CD1c-positive myeloid dendritic cell (primary cell): ENCODE measurements at regions not wholly inside any gene's neighbourhood (a gene's known extent, or its start where the extent isn't known, plus 50 kb on each side); places are given as distances from the start of the nearest gene placed in this dataset.

Source experiments
- DNase-seq: peaks from one replicate; pipeline ENCODE4 v3.0.0-alpha.2; 2016; ENCODE audit errors: extremely low spot score

DNA sequence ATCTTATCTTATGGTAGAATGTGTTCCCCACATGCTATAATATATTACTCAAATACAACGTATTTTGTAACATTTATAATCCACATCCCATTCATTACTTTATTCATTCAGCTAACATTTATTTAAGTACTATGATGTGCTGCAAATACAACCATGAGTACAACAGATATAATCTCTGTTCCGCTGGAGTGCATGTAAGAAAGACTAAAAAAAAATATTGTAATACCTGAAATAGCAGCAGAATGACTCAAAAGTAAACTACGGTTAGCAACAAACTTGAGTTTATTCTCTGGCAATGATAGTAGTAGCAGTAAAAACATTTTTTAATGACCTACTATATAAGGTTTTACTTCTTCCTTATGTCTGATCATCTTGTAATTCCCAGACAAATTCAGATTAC lies 1776.3 kb downstream of the STIM2 start:
- no peak for DNase-seq

DNA sequence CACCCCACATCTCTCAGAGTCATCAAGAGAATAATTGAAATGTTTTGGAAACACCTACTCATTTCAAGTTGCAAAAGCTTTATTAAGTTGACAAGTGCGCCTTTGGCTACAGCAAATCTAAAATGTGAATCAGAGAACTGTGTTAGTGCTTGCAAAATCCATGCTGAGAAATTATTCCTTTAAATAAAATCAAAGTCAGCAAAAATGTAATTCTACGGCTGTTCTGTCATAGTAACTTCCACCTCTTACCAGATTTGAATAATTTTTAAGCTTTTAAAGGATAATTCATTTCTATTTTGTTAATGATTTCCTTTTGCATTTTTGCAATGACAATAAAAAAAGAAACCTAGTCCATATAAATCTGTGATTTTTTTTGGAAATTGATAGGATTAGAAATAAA lies 1779.1 kb downstream of the STIM2 start:
- no peak for DNase-seq

DNA sequence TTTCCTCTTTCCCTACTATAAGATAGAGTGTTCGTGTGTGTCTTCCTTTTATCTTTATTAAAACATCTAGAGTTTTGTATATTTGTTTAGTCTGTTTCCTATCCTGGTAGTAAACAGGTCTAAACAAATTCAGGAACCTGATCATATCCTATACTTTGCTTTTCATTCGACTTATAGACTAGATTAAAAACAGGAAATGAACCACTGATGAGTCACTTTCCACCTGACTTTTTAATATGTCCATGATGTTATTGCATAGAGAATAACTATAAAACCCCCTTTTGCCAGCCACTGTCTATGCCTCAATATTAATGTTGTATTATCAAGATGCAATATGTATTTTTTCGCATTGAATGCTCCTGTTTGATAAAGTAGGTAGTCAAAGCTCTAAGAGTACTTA lies 1794.0 kb downstream of the STIM2 start:
- DNase-seq: no peak

DNA sequence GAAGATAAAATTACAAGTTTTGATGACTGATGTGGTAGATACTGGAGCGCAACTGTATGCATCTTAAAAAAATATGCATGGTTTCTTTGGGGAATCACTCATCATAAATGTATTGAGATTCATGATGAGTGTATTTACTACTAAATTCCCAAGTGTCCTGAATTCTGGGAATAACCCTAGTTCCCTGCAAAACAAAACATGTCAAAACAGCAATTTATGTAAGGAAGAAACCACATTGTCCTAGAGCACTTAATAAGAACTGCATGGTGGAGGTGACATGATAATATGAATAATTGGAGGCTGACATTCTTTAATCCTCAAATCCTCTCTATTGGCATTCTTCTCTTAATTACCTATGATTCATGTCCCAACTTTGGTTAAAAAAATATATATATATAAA lies 1804.7 kb downstream of the STIM2 start:
- no peak for DNase-seq

DNA sequence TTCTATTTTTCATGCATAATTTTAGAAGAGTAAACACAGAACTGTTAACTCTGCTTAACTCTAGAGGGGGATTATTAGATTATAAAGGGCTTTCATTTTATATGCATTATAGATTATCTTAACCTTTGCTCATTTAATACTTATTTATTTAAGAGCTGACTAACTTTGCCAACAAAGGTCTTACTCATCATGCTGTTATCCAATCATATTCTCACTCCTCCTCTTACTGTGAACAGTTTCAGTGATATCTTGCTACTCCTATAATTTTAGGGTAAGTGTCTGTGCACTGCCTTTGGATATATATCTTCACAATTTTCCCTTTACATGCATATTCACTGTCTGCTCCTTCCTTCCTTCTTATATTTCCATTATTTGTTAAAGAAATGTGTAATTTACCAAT lies 1814.9 kb downstream of the STIM2 start:
- DNase-seq: no peak

DNA sequence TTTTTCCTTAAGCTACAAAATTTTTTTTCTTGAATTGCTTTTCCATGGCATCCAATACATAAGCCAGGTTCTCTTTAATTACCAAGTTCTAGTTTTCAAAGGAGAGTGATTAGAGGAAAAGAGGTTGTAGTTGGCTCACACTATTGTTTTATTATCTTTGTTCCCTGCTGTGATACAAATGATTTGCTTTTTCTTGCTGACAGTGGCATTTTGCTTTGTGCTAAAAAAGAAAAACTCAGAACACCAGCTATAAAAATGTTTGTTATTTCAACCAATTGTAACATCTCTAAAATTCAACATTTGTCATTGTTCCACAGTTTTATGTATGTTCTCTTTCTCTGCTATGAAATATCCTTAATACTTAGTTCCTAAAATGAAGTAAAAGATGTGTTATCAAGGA lies 1817.2 kb downstream of the STIM2 start:
- no peak for DNase-seq

DNA sequence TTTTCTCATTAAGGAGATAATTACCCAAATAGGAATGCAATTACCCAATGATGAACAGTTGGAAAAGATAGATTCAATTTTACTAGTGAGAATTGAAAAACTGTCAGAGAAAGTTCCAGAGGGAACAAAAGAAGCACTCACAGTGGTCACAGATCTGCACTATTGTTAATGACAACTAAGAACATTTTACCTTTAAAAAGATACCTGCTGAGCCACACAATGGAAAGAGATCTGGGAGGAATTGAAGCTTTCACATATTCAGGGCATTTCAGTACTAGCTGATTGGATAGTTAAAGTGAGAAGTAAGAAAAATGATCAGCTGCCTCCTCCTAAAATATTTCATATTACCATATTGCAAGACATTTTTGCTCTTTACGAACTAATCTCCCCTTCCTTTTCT lies 1822.2 kb downstream of the STIM2 start:
- DNase-seq: no peak

DNA sequence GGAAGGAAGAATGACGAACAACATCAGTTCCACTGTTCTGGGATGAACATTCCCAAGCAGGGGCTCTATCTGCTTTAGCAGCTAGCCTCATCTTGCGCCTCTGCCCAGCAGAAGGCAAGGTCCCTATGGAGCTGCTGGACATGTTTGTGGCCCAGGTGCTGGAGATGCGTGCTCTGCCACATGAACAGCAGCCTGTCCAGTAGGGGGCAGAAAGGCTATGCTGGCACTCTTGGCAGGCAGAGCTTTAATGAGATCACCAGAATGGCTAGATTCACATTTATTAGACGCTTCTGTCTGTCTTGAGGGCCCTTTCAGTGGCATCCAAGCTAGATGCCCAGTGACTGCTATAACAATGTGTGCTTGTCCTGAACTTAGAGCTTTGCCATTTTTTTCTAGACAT lies 1826.0 kb downstream of the STIM2 start:
- DNase-seq: no peak

DNA sequence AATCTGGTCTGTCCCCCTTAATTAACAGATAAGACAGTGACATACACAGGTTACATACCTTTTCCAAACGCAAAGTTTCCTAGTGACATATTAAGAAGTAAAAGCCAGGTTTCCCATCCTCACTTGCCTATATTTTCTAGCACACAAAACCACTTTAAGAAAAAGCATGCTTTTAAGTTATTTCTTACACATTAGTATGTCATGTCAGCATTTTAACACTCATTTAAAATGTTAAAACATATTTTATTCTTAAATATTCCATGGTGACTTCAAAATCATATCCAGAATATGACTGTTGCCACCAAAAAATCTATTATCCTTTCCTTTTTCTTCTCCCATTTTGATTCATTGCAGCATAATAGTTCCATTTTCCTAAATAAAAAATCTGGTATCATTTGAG lies 1830.2 kb downstream of the STIM2 start:
- DNase-seq: no peak

DNA sequence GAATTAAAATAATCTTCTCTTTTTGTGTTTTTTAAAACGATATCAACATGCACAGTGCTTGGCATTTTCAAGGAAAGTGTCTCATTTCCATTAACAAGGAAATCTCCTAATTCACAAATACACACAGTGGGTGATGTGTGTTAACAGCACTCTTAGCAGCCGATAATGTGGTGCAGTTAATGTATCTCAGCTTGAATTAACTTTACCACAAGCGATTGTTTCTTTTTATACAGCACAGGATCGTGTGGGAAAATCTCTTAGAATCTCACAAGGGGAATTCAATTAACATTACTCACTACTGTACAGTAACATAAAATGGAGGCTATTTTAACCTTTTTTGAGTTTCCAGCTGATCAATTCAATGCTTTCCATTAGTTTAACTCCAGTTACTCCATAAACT lies 1841.9 kb downstream of the STIM2 start:
- no peak for DNase-seq

DNA sequence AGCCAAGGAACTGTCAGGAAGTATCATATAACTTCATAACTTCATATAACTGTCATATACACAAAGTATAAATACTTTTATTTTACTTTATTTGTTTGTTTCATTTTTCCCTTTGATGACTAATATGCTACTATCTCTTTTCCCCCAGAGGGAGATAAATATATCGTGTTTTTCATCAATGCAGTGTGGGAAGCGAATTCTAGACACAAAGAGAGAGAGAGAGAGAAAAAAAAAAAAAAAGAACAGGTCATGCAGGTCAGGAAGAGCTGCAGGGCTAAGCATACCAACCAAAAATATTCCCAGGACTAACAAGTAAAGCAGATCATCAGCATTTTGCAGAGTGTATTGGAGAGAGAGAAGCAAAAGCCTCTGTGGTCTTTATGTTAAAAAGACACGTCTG lies 1849.2 kb downstream of the STIM2 start:
- DNase-seq: no peak

DNA sequence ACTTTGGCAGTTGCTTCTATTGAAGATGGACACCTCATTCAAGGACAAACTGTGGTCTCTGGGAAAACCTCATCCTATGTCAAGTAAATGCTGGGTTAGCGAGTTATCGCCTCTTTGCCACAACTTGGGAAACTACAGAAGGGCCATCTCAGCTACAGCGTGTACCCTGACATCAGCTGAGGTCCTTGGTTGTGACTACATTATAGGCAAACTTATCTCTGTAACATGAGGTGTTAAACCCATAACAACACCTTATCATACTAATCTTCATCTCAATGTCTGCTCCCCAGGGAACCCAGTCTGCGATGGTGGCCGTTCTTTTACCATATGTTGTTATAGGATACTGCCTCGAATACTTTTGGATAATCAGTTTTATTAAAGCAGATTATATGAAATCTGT lies 1862.7 kb downstream of the STIM2 start:
- DNase-seq: no peak

DNA sequence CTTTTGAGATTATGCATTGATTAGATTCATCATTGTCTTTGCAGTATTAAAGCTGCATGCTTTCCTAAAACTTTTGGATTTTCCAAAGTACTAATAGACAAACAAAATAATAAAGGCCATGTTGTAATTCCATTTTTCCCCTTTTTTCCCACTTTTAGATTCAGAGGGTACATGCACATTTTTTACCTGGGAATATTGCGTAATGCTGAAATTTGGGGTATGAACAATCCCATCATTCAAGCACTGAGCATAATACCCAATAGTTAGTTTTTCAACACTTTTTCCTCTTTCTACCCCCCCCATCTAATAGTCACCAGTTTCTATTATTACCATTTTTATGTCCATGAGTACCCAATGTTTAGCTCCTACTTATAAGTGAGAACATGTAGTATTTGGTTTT lies 1863.6 kb downstream of the STIM2 start:
- DNase-seq: no peak

DNA sequence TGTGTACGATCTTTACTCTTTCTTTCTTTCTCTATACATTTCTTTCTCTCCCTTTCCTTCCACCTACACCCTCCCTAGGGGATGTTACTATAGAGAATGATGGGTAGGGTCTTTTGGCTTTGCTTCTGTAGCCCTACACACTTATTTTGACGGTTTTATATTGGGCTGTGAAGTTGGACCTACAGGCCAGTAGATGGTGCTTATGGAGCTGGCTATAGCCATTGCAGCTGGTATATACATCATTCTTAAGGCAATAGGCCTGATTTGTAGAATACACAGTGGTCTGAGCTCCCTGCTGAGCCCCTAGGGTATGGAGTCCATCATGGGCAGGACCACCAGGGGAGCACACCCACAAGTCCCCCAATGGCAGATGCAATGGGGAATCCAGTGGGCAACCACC lies 1869.7 kb downstream of the STIM2 start:
- DNase-seq: no peak

DNA sequence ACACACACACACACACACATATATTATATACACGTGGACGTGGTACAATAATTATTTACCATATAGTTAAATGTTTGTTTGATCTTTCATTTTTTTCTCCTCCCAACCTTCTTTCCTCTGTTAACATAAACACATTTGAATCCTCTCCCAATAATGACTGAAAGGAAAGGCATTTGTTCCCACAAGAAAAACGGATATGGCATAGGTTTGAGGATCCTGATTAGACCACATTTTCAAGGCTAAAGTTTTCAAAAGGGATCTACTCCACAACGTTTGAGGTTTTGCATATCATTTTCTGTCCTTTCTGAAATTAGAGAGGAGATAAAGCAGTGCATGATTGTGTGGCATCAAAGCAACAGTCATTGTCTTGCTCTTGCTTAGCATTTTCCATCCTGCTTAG lies 1883.4 kb downstream of the STIM2 start:
- DNase-seq: no peak

DNA sequence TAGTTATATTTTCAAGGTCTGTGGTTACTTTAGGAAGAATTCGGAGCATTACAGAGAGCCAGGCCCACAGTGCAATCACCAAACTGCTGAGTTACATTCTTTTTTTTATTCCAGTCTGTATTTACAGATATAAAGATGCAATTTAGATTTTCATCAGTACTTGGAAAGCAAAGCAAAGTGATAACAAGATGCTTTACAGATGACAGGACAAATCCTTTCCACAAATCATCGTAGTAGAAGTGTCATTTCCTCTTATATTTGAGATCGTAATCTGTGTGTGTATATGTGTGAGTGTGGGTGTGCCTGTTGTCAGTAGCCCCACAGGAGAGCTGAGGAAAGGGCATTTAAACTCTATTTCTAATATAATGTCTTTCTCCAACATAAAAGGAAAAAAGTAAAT lies 1893.7 kb downstream of the STIM2 start:
- DNase-seq: no peak

DNA sequence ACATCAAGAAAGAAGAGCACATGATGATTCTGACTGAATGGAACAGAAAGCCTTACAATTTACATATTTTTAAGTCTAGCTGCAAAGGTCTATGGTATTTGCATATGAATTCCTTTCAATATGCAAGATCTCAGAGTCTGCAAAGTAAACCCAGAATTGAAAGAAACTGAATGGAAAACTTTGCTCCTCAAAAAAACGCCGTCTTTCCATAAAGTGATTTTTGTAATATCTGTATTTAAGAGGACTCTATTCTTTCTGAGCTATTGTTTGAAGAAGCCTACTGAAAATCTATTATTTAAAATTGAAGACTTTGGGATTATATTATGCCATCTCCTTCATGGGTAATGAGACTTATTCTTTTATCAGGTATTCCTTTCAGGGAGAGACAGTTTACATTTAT lies 1894.4 kb downstream of the STIM2 start:
- DNase-seq: no peak

DNA sequence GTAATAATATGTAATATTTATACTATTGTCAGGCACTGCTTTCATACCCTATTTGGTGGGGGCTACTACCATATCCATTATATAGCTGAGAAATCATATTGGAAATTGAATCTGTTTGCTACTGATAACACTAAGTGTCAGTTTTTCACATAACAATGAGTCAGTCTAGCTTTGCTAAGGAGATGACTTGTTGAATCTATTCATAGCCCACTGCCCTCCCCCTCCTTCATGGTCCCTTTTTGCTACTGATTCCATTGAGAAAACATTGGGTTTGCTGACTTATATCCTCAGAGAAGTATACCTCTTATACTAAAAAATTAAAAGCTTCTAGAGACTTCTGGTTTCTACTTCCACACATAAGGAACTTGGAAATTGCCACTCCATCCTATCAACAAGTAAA lies 1898.4 kb downstream of the STIM2 start:
- DNase-seq: no peak

DNA sequence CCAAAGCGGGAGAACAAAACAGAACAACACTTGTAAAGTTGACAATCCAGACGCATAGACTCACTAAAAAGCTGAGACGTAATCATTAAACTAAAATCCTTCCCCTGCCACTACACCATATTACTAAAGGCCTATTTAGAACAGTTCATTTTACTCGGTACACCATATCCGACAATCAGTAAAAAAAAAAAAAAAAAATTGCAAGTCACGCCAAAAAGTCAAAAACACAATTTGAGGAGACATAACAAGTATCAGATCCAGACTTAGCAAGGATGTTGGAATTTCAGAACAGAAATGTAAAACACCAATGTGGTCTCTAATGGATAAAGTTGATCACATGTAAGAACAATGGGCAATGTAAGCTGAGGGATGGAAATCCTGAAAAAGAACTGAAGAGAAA lies 1899.4 kb downstream of the STIM2 start:
- DNase-seq: no peak

DNA sequence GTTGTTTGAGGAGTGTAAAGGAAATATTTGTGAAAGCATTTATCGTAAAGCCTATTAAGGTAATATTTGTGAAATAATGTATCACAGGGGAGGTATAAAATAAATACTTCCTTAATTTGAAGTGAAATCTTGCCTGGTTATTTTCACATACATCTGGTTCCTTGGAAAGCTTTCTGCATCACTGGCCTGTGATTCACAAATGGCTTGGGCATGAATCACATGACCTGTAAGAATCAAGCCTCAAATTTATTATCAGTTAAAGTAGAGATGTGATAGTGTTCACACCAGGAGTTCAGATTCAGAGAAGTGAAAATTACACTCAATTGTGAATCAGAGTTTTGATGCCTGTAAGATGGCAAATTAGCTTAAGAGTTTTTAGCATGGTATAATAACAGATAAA lies 1911.4 kb downstream of the STIM2 start:
- DNase-seq: no peak

DNA sequence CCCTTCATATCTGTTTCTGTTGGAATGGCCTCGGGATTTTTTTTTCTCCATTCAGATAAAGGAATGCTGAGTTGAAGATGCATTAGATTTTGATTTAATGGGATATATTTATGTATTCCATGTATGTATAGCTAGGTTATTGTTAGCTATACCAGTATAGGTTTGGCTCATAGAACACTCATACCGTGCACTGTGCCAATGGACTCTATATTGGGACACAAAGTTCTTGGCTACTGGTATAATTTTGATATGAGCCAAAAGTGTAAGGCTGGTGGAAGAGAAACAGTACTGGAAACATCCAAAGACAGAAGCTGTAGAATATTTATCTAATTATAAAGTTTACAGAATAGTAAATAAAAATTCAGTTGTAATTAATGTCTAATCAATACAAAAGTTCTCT lies 1912.1 kb downstream of the STIM2 start:
- no peak for DNase-seq

DNA sequence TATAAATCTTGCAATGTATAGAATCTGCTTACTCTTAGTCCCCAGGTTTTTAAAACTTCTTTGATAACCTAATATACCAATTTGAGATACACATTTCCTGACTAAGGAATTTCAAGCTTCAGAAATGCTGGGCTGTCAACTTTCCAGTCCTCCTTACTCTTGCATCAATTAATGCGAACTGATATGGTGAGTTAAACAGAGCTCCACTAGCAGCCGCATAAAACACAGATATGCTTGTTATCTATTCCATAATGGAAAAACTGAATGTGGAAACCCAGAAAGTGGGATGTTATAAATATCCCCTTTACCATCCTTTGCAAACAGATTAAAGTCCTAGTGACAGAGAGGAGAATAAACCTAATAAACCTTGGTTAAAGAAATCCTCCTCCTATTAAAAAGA lies 1913.7 kb downstream of the STIM2 start:
- no peak for DNase-seq

DNA sequence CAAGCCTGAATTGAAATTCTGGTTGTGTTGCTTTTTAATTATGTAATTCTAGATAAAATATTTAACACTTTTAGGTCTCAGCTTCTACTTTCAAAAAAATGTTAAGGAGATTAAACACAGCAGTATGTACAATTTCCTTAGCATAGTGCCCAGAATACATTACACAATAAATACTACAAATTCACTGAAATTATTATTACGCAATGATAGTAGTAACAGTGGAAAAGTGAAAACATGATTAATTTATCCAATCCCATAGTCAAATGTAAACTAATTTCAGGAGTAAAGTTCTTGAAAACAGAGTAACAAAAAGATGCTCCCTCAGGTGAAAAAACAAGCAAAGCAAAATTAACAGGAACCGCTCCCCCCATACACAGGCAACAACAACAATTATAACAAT lies 1915.4 kb downstream of the STIM2 start:
- DNase-seq: no peak

DNA sequence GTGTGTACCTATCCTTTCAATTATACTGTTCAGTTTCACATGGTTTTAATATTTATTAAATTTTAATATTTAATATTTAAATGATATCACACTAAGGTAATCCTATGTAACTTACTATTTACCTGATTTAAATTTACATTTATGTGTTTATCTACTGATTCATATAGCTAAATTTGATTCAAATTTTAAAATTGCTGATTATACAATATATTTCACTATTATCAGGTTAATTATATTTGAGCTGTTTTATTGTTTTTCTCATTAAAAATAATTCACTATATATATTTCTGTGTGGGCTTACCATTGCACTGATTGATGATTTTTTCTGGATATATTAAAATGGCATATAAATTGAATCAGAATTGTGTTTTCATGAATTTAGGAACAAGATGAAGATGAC lies 1923.5 kb downstream of the STIM2 start:
- no peak for DNase-seq

DNA sequence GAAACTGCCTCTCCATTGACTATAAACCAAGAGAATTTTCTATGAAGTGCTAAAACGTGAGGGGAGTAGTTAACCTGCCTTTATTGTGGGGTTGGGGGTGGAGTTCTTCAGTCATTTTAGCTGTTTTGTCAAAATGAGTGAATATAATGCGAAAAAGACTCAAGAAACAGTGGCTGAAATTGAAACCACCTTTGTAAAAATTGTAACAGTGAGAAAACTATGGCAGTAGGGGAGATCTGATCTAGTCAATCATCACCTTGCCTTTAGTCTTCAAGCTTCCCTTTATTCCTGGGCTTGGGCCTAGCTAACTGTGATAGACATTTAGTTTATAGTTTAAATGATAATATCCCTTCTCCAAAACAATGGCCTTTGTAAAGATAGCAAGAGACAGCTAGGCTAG lies 1927.3 kb downstream of the STIM2 start:
- DNase-seq: no peak
